Spleen (tissue), 7 donors: ENCODE measurements at regions not wholly inside any gene's neighbourhood (a gene's known extent, or its start where the extent isn't known, plus 50 kb on each side); places are given as distances from the start of the nearest gene placed in this dataset.

ENCODE experiments used
- POLR2A ChIP-seq, 3 donors: fragments of 450-650 bp; IDR thresholded peaks; one replicate each; pipeline ENCODE4 v1.5.1; 2017; ENCODE audit warnings: antibody characterized with exemption in 3 of 3, mild to moderate bottlenecking in 1 of 3
- TF ChIP-seq, protein P1 (sequence below), 11 experiments: fragments of 200-600 bp in 7 of 11; fragments of 450-650 bp in 4 of 11; sonication (generic) in 4 of 11; IDR thresholded peaks in 8 of 11; conservative IDR thresholded peaks in 3 of 11; 1 replicate in 7 of 11; 2 replicates in 4 of 11; pipeline versions ENCODE4 v1.4.0 to v1.8.0; 2016 to 2021; ENCODE audit warnings: antibody characterized with exemption in 11 of 11, inconsistent platforms in 4 of 11, mild to moderate bottlenecking in 1 of 11
- donor health status: DM: no; HTN: no; CAD: no; lungs with moderate emphysema.
- donor health status: DM: no; HTN: no; CAD: no.
- donor health status: DM: no; HTN: no; CAD: no.

DNA sequence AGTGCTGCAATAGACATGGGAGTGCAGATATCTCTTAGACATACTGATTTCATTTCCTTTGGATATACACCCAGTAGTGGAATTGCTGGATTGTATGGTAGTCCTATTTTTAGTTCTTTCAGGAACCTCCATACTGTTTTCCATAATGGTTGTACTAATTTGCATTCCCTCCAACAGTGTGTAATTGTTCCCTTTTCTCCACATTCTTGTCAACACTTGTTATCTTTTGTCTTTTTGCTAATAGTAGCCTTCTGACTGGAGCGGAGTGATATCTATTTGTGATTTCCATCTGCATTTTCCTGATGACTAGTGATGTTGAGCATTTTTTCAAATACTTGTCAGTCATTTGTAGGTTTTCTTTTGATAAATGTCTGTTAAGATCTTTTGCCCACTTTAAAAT is 128.9 kb downstream of the CTNND1 start:
- TF ChIP-seq POLR2A (IDR thresholded peaks at IDR 0.05) = no peak
- TF ChIP-seq, protein P1, sequence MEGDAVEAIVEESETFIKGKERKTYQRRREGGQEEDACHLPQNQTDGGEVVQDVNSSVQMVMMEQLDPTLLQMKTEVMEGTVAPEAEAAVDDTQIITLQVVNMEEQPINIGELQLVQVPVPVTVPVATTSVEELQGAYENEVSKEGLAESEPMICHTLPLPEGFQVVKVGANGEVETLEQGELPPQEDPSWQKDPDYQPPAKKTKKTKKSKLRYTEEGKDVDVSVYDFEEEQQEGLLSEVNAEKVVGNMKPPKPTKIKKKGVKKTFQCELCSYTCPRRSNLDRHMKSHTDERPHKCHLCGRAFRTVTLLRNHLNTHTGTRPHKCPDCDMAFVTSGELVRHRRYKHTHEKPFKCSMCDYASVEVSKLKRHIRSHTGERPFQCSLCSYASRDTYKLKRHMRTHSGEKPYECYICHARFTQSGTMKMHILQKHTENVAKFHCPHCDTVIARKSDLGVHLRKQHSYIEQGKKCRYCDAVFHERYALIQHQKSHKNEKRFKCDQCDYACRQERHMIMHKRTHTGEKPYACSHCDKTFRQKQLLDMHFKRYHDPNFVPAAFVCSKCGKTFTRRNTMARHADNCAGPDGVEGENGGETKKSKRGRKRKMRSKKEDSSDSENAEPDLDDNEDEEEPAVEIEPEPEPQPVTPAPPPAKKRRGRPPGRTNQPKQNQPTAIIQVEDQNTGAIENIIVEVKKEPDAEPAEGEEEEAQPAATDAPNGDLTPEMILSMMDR (IDR thresholded peaks at IDR 0.05 in 8 of 11, conservative IDR thresholded peaks at IDR 0.05 in 3 of 11) = no peak
